ENCODE measurements at regions not wholly inside any gene's neighbourhood (a gene's known extent, or its start where the extent isn't known, plus 50 kb on each side); places are given as distances from the start of the nearest gene placed in this dataset.
"Not testable (repeated sequence)": the region's sequence is repeated elsewhere in the genome, so short reads cannot be mapped to it uniquely, and the experiment has no call there.

- not testable (repeated sequence) for TF ChIP-seq CTCF (conservative IDR thresholded peaks at IDR 0.05 in 1 of 2, IDR thresholded peaks at IDR 0.05 in 1 of 2; ENCODE audit: low read depth in 1 of 2, low read length in 2 of 2); EZH2 (IDR thresholded peaks at IDR 0.05; ENCODE audit: low read length, missing control alignments)
Measured at GRCh38 chr14:106373653-106374110, 847.3 kb downstream of the TMEM121 start.
